Hepatocyte (in vitro differentiated cells): ENCODE measurements at regions not wholly inside any gene's neighbourhood (a gene's known extent, or its start where the extent isn't known, plus 50 kb on each side); places are given as distances from the start of the nearest gene placed in this dataset.
"Not testable (repeated sequence)": the region's sequence is repeated elsewhere in the genome, so short reads cannot be mapped to it uniquely, and the experiment has no call there.

ENCODE experiments used
- EZH2 ChIP-seq: fragments of 200-600 bp; sonication (generic); IDR thresholded peaks from 2 replicates; pipeline ENCODE4 v1.6.1; 2016; ENCODE audit warnings: antibody characterized with exemption, mild to moderate bottlenecking, borderline replicate concordance
- EZH2phosphoT487 ChIP-seq: fragments of 200-600 bp; sonication (generic); IDR thresholded peaks from one replicate; pipeline ENCODE4 v1.6.1; 2018; ENCODE audit warnings: antibody characterized with exemption, mild to moderate bottlenecking, low read depth, moderate library complexity; ENCODE audit not compliant: unreplicated experiment, severe bottlenecking
- TF ChIP-seq, protein P1 (sequence below): fragments of 200-600 bp; sonication (generic); IDR thresholded peaks from 2 replicates; pipeline ENCODE4 v1.5.1; 2016; ENCODE audit warnings: antibody characterized with exemption, mild to moderate bottlenecking; ENCODE audit not compliant: poor library complexity

DNA sequence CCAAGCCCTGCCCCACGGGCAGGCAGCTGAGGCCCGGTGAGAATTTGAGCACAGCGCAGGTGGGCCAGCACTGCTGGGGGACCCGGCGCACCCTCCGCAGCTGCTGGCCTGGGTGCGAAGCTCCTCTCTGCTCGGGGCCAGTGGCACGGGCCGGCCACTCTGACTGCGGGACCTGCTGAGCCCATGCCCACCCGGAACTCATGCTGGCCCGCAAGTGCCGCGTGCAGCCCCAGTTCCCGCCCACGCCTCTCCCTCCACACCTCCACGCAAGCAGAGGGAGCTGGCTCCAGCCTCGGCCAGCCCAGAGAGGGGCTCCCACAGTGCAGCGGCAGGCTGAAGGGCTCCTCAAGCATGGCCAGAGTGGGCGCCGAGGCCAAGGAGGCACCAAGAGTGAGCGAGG, 190.1 kb upstream of the IGFBP7 start:
- TF ChIP-seq, protein P1, sequence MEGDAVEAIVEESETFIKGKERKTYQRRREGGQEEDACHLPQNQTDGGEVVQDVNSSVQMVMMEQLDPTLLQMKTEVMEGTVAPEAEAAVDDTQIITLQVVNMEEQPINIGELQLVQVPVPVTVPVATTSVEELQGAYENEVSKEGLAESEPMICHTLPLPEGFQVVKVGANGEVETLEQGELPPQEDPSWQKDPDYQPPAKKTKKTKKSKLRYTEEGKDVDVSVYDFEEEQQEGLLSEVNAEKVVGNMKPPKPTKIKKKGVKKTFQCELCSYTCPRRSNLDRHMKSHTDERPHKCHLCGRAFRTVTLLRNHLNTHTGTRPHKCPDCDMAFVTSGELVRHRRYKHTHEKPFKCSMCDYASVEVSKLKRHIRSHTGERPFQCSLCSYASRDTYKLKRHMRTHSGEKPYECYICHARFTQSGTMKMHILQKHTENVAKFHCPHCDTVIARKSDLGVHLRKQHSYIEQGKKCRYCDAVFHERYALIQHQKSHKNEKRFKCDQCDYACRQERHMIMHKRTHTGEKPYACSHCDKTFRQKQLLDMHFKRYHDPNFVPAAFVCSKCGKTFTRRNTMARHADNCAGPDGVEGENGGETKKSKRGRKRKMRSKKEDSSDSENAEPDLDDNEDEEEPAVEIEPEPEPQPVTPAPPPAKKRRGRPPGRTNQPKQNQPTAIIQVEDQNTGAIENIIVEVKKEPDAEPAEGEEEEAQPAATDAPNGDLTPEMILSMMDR: not testable (repeated sequence)
- not testable (repeated sequence) for TF ChIP-seq EZH2, EZH2phosphoT487
